PC-9 (cell line): ENCODE measurements at regions not wholly inside any gene's neighbourhood (a gene's known extent, or its start where the extent isn't known, plus 50 kb on each side); places are given as distances from the start of the nearest gene placed in this dataset.

Source experiments
- EZH2 ChIP-seq: fragments of 200-600 bp; sonication (generic); IDR thresholded peaks from 2 replicates; pipeline ENCODE4 v1.8.0; 2017; ENCODE audit warnings: antibody characterized with exemption, low read depth
- TF ChIP-seq, protein P1 (sequence below): fragments of 200-600 bp; sonication (generic); conservative IDR thresholded peaks from 2 replicates; pipeline ENCODE4 v1.6.1; 2017; ENCODE audit warnings: mixed run types, antibody characterized with exemption, mild to moderate bottlenecking, moderate library complexity

DNA sequence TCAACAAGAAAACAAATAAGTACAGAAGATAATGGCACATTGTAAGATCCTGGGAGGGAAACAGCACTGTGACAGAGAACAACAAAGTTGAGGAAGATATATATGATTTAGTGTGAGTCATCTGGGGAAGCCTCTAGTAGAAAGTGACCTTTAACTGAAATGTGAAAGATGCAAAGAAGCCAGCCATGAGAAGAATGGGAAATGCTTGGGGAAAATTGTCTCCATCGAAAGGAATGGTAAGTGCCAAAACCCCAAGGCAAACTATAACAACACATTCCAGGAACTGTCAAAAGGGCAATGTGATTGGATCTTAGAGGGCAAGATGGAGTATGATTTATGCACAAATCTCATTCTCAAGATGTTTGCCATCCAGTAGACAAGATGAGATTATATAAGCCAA lies 537.8 kb upstream of the BRINP1 start:
- TF ChIP-seq, protein P1, sequence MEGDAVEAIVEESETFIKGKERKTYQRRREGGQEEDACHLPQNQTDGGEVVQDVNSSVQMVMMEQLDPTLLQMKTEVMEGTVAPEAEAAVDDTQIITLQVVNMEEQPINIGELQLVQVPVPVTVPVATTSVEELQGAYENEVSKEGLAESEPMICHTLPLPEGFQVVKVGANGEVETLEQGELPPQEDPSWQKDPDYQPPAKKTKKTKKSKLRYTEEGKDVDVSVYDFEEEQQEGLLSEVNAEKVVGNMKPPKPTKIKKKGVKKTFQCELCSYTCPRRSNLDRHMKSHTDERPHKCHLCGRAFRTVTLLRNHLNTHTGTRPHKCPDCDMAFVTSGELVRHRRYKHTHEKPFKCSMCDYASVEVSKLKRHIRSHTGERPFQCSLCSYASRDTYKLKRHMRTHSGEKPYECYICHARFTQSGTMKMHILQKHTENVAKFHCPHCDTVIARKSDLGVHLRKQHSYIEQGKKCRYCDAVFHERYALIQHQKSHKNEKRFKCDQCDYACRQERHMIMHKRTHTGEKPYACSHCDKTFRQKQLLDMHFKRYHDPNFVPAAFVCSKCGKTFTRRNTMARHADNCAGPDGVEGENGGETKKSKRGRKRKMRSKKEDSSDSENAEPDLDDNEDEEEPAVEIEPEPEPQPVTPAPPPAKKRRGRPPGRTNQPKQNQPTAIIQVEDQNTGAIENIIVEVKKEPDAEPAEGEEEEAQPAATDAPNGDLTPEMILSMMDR, result no peak
- TF ChIP-seq EZH2, result no peak
